Liver (tissue), 3 donors: ENCODE measurements at regions not wholly inside any gene's neighbourhood (a gene's known extent, or its start where the extent isn't known, plus 50 kb on each side); places are given as distances from the start of the nearest gene placed in this dataset.

Experiments used
- GABPA ChIP-seq, 2 donors: IDR thresholded peaks in 1 of 2; conservative IDR thresholded peaks in 1 of 2; 2 replicates each; pipeline ENCODE4 v1.6.1; 2016; ENCODE audit warnings: antibody characterized with exemption in 2 of 2, mild to moderate bottlenecking in 1 of 2, moderate library complexity in 1 of 2
- HNF4G ChIP-seq: IDR thresholded peaks from 2 replicates; pipeline ENCODE4 v1.6.1; 2016; ENCODE audit warnings: antibody characterized with exemption
- JUND ChIP-seq, 2 donors: IDR thresholded peaks; 2 replicates each; pipeline ENCODE4 v1.6.1; 2016; ENCODE audit warnings: antibody characterized with exemption in 2 of 2
- MAX ChIP-seq: IDR thresholded peaks from 2 replicates; pipeline ENCODE4 v1.6.1; 2016; ENCODE audit warnings: antibody characterized with exemption
- RAD21 ChIP-seq, 2 donors: IDR thresholded peaks; 2 replicates each; pipeline ENCODE4 v1.6.1; 2016; ENCODE audit warnings: antibody characterized with exemption in 2 of 2, mild to moderate bottlenecking in 2 of 2
- REST ChIP-seq: IDR thresholded peaks from 2 replicates; pipeline ENCODE4 v1.6.1; 2016; ENCODE audit warnings: antibody characterized with exemption, mild to moderate bottlenecking
- SP1 ChIP-seq: IDR thresholded peaks from 2 replicates; pipeline ENCODE4 v1.6.1; 2018; ENCODE audit warnings: antibody characterized with exemption, mild to moderate bottlenecking
- TAF1 ChIP-seq: conservative IDR thresholded peaks from 2 replicates; pipeline ENCODE4 v1.6.1; 2016; ENCODE audit warnings: antibody characterized with exemption, mild to moderate bottlenecking
- ZBTB33 ChIP-seq: IDR thresholded peaks from 2 replicates; pipeline ENCODE4 v1.6.1; 2016; ENCODE audit warnings: antibody characterized with exemption
- TF ChIP-seq, protein P1 (sequence below): fragments of 150-350 bp; IDR thresholded peaks from 2 replicates; pipeline ENCODE4 v1.5.1; 2017; ENCODE audit warnings: improper control_type of control experiment, low read depth, low read length; ENCODE audit not compliant: missing input control
- TF ChIP-seq, protein P2 (sequence below): IDR thresholded peaks from 2 replicates; pipeline ENCODE4 v1.6.1; 2016; ENCODE audit warnings: antibody characterized with exemption
- donor health status: healthy.
- donor health status: healthy.

DNA sequence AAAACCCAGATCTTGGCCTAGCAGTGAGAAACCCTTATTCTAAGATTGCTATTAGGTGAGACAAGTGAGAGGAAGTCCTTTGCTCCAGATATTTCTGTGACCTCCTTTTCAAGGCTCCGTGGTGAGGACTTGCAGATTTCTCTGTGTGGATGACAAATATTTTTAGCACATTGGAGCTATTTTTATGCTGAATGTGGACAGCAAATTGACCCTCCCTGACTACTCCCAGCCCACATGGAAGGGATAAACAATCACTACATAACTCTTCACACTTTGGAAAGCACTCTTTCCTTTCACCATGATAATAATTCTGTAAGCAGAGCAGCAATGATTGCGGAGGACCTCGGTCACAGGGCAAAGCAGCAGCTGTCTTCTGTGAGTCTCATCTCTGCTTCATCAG, 88.0 kb upstream of the ADGRF1 start:
- TF ChIP-seq TAF1 (no peak), GABPA (IDR thresholded peaks at IDR 0.05 in 1 of 2, conservative IDR thresholded peaks at IDR 0.05 in 1 of 2) (no peak), MAX (no peak), REST (no peak), ZBTB33 (no peak), HNF4G (no peak), RAD21 (IDR thresholded peaks at IDR 0.05) (no peak), SP1 (no peak), JUND (IDR thresholded peaks at IDR 0.05) (no peak)
- TF ChIP-seq, protein P1, sequence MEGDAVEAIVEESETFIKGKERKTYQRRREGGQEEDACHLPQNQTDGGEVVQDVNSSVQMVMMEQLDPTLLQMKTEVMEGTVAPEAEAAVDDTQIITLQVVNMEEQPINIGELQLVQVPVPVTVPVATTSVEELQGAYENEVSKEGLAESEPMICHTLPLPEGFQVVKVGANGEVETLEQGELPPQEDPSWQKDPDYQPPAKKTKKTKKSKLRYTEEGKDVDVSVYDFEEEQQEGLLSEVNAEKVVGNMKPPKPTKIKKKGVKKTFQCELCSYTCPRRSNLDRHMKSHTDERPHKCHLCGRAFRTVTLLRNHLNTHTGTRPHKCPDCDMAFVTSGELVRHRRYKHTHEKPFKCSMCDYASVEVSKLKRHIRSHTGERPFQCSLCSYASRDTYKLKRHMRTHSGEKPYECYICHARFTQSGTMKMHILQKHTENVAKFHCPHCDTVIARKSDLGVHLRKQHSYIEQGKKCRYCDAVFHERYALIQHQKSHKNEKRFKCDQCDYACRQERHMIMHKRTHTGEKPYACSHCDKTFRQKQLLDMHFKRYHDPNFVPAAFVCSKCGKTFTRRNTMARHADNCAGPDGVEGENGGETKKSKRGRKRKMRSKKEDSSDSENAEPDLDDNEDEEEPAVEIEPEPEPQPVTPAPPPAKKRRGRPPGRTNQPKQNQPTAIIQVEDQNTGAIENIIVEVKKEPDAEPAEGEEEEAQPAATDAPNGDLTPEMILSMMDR, result no peak
- TF ChIP-seq, protein P2, sequence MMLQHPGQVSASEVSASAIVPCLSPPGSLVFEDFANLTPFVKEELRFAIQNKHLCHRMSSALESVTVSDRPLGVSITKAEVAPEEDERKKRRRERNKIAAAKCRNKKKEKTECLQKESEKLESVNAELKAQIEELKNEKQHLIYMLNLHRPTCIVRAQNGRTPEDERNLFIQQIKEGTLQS, result no peak
